Peyer's patch (tissue), 4 donors: ENCODE measurements at regions not wholly inside any gene's neighbourhood (a gene's known extent, or its start where the extent isn't known, plus 50 kb on each side); places are given as distances from the start of the nearest gene placed in this dataset.
"Not testable (repeated sequence)": the region's sequence is repeated elsewhere in the genome, so short reads cannot be mapped to it uniquely, and the experiment has no call there.

ENCODE experiments used
- POLR2A ChIP-seq, 2 donors: fragments of 450-650 bp; IDR thresholded peaks; one replicate each; pipeline ENCODE4 v1.5.1; 2017; ENCODE audit warnings: antibody characterized with exemption in 2 of 2, mild to moderate bottlenecking in 2 of 2, moderate library complexity in 2 of 2
- TF ChIP-seq, protein P1 (sequence below), 6 experiments: fragments of 450-650 bp in 4 of 6; fragments of 200-600 bp in 2 of 6; sonication (generic) in 1 of 6; IDR thresholded peaks; one replicate each; pipeline ENCODE4 v1.5.1; 2017 to 2019; ENCODE audit warnings: antibody characterized with exemption in 6 of 6, mild to moderate bottlenecking in 3 of 6, moderate library complexity in 1 of 6

DNA sequence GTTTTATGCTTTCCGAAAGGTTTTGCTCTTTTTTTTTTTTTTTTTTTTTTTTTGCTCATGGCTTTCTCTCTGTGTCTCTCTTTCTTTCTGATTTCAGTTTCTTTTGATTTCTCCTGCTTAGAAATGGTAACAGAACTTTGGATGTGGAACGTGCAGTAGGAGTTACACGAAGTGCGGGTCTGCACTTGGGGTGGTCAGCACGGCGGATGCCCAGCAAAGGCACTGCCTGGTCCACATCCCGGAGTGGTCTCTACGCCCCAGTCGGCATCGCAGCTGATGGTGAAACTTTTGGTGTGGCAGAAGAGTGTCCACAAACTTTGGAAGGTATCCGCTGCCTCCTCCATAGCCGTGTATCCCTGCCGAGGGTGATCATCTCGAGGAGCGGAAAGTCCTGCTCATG lies 385.2 kb downstream of the ZNF716 start:
- TF ChIP-seq, protein P1, sequence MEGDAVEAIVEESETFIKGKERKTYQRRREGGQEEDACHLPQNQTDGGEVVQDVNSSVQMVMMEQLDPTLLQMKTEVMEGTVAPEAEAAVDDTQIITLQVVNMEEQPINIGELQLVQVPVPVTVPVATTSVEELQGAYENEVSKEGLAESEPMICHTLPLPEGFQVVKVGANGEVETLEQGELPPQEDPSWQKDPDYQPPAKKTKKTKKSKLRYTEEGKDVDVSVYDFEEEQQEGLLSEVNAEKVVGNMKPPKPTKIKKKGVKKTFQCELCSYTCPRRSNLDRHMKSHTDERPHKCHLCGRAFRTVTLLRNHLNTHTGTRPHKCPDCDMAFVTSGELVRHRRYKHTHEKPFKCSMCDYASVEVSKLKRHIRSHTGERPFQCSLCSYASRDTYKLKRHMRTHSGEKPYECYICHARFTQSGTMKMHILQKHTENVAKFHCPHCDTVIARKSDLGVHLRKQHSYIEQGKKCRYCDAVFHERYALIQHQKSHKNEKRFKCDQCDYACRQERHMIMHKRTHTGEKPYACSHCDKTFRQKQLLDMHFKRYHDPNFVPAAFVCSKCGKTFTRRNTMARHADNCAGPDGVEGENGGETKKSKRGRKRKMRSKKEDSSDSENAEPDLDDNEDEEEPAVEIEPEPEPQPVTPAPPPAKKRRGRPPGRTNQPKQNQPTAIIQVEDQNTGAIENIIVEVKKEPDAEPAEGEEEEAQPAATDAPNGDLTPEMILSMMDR (IDR thresholded peaks at IDR 0.05) = not testable (repeated sequence)
- TF ChIP-seq POLR2A (IDR thresholded peaks at IDR 0.05) = not testable (repeated sequence)
